HG02571 (cell line): ENCODE measurements at regions not wholly inside any gene's neighbourhood (a gene's known extent, or its start where the extent isn't known, plus 50 kb on each side); places are given as distances from the start of the nearest gene placed in this dataset.
A peak's percentile ranks its signal among the peaks of the same experiment; 100 is the strongest.
"Not testable (repeated sequence)": the region's sequence is repeated elsewhere in the genome, so short reads cannot be mapped to it uniquely, and the experiment has no call there.

ENCODE experiments used
- ATAC-seq: cut with Tn5 transposase; IDR thresholded peaks from one replicate; pipeline ENCODE4 v1.9.1; 2021; ENCODE audit warnings: mild to moderate bottlenecking, moderate library complexity; ENCODE audit not compliant: unreplicated experiment

DNA sequence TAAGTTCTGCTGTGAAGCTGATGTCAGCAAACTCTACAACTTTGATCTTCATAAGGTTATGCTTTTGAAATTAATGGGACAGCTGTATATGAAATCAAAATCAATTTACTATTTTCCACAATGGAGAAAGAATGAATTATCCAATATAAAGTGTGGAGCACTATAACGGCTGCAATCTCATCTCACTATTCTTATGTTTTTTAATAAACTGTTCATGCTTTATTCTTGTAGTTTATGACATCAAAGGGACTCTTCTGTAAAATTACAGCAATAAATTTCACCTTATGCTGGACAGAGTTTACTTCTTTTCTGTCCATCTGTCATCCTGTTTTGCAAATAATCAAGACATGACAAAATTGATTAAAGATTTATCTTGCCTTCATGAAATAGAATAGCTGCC lies 192.5 kb downstream of the TECRL start:
- ATAC-seq, result no peak

DNA sequence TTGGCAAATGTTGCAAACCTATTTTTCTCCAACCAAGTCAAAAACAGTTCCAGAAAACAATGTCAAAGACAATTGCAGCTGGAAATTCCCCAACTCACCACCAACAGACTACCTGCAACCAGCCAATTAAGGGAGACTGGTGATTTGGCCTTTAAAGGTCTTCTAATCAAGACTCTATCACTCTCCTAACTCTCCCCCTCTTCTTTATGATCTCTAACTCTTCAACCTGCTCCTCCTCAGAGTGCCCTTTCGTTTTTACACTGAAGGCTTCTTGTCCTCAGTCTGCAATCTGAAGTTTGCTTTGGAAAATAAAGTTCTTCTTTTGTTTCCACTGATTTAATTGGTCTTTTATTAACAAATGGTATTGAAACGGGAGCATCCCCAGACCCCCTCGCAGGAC lies 203.9 kb downstream of the TECRL start:
- ATAC-seq, result no peak

DNA sequence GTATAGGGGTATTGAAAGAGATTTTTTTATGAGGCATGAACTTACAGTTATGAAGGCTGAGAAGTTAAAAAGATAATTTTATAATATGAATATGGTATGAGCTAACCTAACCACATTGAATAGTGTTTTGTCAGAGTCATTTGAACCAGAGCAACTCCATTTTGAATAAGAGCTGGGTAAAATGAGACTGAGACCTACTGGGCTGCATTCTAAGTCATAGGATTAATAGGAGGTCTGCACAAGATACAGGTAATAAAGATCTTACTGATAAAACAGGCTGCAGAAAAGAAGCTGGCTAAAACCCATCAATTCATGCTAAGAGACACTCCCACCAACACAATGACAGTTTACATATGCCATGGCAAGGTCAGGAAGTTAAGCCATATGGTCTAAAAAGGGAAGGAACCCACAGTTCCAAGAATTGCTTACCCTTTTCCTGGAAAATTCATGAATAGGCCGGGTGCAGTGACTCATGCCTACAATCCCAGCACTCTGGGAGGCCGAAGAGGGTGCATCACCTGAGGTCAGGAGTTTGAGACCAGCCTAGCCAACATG lies 209.2 kb downstream of the TECRL start:
- ATAC-seq, result no peak

DNA sequence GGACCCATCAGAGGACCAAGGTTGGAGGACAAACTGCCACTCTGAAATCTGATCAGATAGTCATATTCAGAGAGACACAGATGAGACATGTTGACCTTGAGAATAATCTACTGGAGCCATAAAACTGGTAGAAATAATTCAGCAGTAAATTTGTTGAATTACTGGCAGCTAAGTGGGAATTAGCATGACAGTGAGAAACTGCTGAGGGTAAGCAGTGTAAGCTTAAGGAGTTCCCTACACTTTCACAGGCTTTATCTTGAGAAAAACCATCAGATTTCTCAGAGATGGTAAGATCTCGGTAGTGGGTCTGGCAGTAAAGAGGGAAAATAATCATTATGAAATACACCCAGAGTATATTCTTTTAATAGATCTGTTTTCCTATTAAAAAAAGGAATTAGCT lies 213.7 kb downstream of the TECRL start:
- no peak for ATAC-seq

DNA sequence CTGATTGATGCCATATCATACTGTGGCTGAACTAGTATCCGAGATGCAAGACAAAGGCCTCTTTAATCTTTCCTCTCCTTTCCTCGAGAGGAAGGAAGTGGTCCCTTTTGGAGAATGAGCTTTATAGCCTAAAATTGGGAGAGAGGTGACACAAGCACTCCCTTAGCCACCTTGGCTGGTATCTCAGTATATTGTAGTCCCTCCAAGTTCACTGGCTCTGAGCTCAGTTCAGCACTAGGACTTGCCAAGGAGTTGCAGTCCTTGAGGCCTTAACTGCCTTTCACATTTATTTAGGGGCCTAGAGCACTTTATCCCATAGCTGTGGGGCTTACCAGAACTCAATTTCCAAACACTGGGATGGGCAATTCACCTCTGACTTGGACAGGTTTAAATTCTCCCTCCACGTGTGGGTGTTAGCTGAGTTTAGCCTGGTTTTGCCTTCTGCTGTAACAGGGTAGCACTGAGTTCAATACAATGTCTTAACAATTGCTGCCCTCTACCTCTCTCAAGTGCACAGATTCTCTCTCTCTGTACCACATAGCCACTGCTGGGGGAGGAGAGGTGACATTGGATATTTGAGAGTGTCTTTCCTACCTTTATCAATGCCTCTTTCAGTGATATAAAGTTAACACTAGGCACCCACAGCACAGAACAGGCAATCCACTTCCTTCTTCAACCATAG lies 216.4 kb downstream of the TECRL start:
- no peak for ATAC-seq

DNA sequence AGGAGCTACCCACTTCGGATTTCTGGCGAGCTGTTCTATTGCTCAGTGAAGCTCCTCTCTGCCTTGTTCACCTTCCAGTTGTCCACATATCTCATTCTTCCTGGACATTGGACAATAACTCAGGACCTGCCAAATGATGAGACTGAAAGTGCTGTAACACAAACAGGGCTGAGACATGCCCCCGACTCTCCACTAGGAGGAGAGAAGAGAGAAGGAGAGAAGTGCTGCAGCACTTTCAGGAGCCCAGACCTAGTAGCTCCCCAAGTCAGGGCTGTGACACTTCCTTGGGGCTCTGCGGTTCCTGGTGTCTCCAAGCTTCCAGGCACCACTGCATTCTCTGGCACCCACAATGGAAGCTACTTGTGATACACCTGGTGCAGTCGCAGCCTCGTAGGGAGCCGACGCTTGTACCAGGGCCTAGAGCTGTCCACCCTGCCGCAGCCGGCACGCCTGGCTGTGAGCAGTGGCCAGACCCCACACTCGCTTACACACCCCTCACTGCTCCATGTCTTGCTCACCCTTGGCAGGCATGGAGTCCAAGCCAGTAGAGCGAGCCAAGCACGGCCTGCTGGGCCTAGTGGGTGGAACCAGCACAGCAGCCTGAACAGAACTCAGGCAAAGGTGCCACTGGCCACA lies 234.9 kb downstream of the TECRL start:
- no peak for ATAC-seq

DNA sequence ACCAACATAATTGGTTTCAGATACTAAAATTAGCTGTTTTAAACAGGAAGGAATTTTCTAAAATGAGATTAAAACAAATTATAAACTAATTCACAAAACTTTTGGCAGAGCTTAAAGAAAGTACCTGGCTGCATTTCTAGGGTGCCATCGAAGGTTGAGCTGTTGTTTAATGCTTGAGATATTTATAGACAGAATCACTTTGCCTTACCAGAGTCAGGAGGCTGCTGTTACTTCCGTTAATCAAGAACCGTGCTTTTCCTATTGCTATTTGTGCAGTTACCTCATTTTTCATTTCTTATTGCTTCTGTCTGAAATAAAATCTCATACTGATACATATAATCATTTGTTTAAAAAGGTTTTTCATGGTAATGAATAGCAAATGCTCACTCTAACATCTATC lies 242.9 kb downstream of the TECRL start:
- no peak for ATAC-seq

DNA sequence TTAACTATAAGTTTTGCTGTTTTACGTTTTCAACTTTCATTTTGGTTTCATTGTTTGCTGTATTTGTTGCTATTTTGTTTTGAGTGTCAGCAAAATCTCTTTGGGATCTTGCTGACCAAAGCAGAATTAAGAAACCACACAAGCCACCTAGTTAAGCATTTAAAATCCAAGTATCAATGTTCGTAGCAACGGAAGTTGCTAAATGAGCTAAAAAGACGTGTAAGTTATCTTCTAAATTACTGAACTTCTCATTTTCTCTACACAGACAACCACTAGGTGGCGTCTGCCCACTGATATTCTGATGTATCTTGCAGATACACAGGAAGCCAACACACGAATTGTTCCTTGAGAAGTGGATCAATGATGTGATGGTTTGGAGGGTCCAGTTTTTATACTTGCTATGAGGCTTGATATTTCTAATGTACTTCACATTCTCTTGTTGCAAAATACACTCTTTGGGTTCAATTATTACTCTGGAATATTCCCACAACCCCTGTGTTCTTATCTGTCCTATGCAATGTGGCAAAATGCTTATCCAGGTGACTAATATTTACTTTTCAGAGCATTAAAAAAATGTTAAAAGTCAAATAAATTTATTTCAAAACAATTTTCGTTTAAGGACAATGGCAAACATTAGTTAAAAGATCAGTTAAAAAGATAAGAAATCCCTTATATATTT lies 250.5 kb downstream of the TECRL start:
- peak; percentile 68 for ATAC-seq

DNA sequence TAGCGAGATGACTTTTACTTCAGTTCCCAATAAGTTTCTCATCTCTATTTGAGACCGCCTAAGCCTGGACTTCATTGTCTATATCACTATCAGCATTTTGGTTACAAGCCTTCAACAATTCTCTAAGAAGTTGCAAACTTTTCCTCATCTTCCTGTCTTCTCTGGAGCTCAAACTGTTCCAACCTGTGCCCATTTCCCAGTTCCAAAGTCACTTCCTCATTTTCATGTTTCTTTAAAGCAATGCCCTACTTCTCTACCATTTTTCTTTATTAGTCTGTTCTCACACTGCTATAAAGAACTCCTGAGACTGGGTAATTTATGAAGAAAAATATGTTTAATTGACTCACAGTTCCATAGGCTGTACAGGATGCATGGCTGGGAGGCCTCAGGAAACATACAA lies 251.9 kb downstream of the TECRL start:
- no peak for ATAC-seq

DNA sequence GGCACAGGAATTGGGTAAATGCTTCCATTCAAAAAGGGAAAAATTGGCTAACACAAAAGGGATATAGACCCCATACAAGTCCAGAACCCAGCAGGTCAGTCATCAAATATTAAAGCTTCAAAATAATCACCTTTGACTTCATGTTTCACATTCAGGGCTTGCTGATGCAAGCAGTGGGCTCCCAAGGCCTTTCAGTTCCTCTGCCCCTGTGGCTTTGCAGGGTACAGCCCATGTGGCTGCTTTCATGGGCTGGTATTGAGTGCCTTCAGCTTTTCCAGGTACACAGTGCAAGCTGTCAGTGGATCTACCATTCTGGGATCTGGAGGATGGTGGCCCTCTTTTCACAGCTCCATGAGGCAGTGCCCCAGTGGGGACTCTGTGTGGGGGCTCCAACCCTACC lies 253.0 kb downstream of the TECRL start:
- ATAC-seq, result no peak

DNA sequence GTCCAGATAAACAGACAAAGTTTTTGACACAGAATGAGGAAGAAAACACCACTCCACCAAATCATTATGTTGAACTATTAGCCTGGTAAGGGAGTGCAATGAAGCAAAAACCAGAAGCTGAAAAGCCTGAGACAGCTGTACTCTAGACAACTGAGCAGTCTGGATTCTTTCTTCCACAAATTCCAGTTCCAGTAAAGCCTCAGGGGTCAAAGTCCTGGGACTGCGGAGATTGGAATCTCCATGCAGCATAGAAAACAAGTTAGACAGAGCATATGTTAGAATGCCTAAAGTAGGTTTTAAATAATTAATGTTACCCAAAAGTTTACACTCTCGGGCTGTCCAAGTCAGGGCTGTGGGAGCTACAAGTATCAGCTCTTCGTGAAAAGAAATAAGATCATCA lies 263.2 kb downstream of the TECRL start:
- no peak for ATAC-seq

DNA sequence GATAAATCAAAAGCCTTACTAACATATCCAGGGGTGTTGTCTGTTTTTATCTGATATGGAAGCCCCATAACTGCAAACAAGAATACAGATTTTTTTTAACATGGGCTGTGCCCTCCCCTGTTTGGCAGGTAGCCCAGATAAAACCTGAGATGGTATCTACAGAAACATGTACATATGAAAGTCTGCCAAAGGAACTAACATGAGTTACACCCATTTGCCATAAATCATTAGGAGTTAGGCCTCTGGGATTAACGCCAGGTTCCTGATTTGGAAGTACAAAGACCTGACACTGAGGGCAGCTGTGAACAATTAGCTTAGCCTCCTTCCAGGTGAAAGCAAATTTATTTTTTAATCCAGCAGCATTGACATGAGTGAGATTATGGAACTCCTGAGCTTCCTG lies 264.3 kb downstream of the TECRL start:
- no peak for ATAC-seq

DNA sequence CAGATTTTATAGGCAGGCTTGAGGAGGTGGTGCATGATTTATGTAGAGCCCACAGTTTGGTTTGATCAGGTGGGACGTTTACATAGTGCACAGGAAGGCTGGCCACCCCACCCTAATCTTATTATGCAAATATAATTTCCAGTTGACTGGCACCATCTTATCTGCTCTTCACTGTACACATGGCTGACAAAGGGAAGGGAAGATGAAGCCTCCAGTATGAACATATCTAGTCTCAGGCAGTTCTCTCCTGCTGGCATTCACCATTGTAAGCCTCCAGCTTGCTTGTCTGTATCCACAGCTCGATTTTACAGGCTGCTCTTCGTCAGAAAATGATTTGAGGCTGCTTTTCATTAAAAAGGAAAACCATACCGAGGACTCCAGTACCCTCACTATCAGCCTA lies 278.3 kb downstream of the TECRL start:
- ATAC-seq, result no peak

DNA sequence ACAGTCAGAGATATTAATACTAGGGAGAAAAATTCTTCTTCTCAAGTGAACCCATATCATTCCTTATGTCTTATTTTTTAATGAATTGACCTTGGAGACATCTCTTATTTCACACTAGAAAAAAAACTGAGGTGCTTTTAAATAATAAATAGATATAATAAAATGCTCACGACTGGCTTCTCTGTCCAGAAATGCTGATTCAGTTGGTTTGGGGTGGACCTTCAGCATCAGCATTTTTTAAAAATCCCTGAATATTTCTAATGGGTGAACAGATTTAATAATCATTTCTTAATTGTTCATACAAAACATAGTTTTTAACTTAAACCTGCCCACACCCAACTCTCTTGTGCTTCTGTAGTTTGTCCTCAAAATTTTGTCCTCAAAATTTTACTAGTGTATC lies 283.9 kb downstream of the TECRL start:
- ATAC-seq, result no peak

DNA sequence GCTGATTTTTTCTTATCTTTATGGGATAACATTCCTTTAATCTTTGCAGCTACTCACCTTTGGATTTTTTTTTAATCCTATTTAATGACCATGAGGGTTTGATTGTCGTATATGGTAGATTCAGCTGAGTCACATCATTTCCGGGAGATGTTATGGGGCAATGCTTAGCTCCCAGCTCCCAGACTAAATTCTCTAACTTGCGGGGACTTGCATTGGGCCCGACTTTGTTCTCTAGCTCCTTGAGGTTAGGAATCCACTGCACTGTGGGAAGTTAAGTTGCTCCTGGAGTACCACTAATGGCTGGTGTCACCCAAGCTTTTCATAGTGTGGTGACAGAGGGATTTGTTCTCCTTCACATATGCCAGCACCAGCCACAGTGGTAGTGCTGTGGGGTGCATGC lies 287.4 kb downstream of the TECRL start:
- ATAC-seq, result no peak

DNA sequence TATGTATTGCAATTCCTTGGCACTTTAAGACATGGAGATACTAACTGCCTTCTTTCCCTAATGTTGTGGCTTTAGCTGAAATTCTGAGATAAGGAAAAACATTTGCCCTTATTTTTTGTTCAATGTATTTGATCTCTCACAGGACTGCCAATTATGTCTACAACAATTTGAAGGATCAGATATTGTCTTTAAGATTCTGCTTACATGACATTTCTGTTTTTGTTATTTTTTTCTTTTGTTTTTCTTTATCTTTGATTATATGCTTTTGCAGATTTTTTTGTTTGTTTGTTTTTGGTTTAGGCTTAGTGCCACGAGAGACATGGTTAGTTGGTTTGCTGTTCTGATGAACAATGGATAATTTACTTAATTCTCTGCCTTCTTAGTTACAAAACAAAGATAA lies 303.3 kb downstream of the TECRL start:
- ATAC-seq, result no peak

DNA sequence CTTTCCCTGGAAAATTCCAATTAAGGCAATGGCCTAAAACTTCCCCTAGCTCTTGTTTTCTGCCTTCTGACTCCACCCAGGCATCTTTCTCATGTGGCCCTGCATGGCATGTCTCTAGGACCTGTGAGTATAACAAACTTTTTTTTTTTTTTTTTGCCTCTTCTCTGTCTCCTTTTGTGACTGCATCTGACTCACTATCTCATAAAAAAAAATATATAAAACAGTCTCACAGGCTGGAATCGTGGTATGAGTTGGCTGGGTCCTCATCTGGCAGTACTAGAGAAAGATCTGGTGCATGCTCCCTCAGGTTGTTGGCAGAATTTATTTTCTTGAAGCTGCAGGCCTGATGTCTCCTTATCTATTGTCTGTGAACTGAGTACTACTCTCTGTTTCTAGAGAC lies 313.9 kb downstream of the TECRL start:
- no peak for ATAC-seq

DNA sequence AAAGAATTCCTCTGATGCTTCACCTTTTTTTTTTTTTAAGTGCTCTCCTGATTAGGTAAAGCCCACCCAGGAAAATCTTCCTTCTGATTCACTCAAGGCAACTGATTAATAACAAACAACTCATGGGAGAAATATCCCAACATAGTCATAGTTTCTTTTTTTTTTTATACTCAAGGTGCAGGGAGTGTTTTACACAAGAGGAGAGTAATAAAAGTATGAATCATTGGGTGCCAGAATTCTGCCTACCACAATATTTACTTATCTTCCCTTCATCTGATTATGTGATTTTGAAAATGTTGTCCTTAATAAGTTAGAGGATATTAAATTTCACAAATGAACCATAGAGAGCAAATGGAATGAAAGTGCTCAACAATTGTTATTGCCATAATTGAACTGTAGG lies 329.9 kb downstream of the TECRL start:
- ATAC-seq, result no peak

DNA sequence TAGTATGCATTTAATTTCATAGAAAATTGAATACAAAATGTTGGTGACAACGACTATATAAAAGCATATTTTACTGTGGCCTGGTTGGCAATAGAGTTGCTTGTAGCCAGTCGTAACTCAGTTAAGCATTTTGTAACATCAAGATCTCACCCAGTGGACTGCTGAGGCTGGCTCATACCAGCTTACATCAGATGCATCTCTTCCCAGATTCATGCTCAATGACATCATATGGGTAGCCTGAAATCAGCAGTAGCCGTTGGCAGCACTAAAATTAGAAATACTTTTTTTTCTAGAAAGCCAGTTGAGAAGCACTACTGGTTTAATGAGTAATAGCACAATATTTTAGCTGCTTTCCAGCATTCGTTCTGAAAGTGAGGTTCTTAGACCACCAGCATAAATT lies 341.2 kb downstream of the TECRL start:
- no peak for ATAC-seq

DNA sequence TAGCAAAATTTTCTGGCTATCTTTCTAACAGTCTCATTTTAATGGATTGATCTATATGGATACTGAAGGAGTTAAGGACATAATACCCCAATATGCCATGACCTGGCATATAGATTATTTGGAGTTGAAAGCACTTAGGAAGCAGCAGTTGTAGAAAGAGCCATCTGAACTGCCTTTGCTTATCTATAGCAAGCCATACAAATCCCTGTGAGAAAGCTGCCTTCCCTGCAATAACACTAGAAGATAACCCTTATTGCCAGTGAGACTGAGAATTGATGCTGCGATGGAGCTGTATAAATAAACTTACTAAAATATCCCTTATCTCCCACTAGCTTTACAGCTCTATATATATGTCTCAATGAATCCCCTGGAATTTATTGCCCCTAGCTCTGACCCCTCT lies 346.3 kb downstream of the TECRL start:
- ATAC-seq, result no peak

DNA sequence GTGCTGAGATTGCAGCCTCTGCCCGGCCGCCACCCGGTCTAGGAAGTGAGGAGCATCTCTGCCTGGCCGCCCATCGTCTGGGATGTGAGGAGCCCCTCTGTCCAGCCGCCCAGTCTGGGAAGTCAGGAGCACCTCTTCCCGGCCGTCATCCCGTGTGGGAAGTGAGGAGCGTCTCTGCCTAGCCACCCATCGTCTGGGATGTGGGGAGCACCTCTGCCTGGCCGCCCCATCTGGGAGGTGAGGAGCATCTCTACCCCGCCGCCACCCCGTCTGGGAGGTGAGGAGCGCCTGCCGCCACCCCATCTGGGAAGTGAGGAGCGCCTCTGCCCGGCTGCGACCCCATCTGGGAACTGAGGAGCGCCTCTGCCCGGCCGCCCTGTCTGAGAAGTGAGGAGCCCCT lies 372.2 kb downstream of the TECRL start:
- ATAC-seq, result not testable (repeated sequence)

DNA sequence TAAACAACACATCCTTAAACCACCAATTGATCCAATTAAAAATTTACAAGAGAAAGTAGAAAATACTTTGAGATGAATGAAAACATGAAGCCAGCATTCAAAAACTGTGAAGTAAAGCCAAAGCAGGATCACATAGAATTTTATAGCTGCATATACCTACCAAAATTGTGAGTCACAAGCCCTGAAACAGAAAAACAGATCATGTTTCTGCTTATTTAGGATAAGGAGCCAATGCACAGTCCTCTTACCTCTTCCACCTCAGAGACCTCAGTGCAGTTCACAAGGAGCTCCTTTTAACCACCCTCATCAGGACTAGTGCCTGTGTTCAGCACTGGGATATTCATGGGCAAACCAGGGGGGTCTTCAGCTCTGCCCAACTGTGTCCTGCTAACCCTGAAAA lies 386.7 kb downstream of the TECRL start:
- ATAC-seq, result no peak
